ENCODE measurements at regions not wholly inside any gene's neighbourhood (a gene's known extent, or its start where the extent isn't known, plus 50 kb on each side); places are given as distances from the start of the nearest gene placed in this dataset.

GRCh38 chr2:117500721-117501120 is 313.8 kb upstream of the DDX18 start:
- no peak overlapping the region for H3K27ac ChIP-seq (ENCODE audit: insufficient read depth, low read length)
- H2BK15ac ChIP-seq (ENCODE audit: low read depth, low read length), result no peak overlapping the region
- TF ChIP-seq MAFK (IDR thresholded peaks at IDR 0.05; ENCODE audit: low read depth, low read length) (no peak), POLR2A (IDR thresholded peaks at IDR 0.05; ENCODE audit: low read depth, low read length) (no peak), MXI1 (IDR thresholded peaks at IDR 0.05; ENCODE audit: borderline replicate concordance, low read depth, low read length) (no peak), RCOR1 (IDR thresholded peaks at IDR 0.05; ENCODE audit: insufficient replicate concordance, low read length) (no peak), RFX5 (IDR thresholded peaks at IDR 0.05; ENCODE audit: low read depth, low read length) (no peak), CEBPB (IDR thresholded peaks at IDR 0.05; ENCODE audit: low read depth, low read length) (no peak), NFE2L2 (IDR thresholded peaks at IDR 0.05; ENCODE audit: low read depth, low read length) (no peak), BHLHE40 (IDR thresholded peaks at IDR 0.05; ENCODE audit: low read depth, low read length) (no peak), SMC3 (IDR thresholded peaks at IDR 0.05; ENCODE audit: low read depth, low read length) (no peak), RAD21 (IDR thresholded peaks at IDR 0.05; ENCODE audit: low read length) (no peak)
- TF ChIP-seq, protein P1, sequence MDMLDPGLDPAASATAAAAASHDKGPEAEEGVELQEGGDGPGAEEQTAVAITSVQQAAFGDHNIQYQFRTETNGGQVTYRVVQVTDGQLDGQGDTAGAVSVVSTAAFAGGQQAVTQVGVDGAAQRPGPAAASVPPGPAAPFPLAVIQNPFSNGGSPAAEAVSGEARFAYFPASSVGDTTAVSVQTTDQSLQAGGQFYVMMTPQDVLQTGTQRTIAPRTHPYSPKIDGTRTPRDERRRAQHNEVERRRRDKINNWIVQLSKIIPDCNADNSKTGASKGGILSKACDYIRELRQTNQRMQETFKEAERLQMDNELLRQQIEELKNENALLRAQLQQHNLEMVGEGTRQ (IDR thresholded peaks at IDR 0.05; ENCODE audit: low read depth, low read length), result no peak
- TF ChIP-seq, protein P2, sequence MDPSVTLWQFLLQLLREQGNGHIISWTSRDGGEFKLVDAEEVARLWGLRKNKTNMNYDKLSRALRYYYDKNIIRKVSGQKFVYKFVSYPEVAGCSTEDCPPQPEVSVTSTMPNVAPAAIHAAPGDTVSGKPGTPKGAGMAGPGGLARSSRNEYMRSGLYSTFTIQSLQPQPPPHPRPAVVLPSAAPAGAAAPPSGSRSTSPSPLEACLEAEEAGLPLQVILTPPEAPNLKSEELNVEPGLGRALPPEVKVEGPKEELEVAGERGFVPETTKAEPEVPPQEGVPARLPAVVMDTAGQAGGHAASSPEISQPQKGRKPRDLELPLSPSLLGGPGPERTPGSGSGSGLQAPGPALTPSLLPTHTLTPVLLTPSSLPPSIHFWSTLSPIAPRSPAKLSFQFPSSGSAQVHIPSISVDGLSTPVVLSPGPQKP (IDR thresholded peaks at IDR 0.05; ENCODE audit: borderline replicate concordance, low read depth, low read length), result no peak
- TF ChIP-seq, protein P3, sequence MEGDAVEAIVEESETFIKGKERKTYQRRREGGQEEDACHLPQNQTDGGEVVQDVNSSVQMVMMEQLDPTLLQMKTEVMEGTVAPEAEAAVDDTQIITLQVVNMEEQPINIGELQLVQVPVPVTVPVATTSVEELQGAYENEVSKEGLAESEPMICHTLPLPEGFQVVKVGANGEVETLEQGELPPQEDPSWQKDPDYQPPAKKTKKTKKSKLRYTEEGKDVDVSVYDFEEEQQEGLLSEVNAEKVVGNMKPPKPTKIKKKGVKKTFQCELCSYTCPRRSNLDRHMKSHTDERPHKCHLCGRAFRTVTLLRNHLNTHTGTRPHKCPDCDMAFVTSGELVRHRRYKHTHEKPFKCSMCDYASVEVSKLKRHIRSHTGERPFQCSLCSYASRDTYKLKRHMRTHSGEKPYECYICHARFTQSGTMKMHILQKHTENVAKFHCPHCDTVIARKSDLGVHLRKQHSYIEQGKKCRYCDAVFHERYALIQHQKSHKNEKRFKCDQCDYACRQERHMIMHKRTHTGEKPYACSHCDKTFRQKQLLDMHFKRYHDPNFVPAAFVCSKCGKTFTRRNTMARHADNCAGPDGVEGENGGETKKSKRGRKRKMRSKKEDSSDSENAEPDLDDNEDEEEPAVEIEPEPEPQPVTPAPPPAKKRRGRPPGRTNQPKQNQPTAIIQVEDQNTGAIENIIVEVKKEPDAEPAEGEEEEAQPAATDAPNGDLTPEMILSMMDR (conservative IDR thresholded peaks at IDR 0.05; ENCODE audit: low read depth, low read length), result no peak
- no peak overlapping the region for H4K5ac ChIP-seq (ENCODE audit: low read depth, low read length)
- H3K4me3 ChIP-seq (ENCODE audit: insufficient read depth, low read depth, low read length), result no peak overlapping the region
- H3K4me2 ChIP-seq (ENCODE audit: low read depth, low read length), result no peak overlapping the region
- no peak for DNase-seq
- H3K23ac ChIP-seq (ENCODE audit: low read depth, low read length), result no peak overlapping the region
- intact Hi-C loops (cut with micrococcal nuclease) (no loop called here), in situ Hi-C loops (cut with MboI; ENCODE audit: low sequenced_read_pairs) (no loop called here), dilution Hi-C loops (cut with HindIII; ENCODE audit: low sequenced_read_pairs, unreplicated experiment) (no loop called here)
- no peak overlapping the region for H3K14ac ChIP-seq (replicated peaks; ENCODE audit: low read depth, low read length)
- H4K91ac ChIP-seq (ENCODE audit: insufficient read depth, low read depth, low read length), result no peak overlapping the region
- no peaks in the 10 kb centered on the region for H3K9me1 ChIP-seq (ENCODE audit: insufficient read depth, low read length)
- no peak overlapping the region for H2BK120ac ChIP-seq (ENCODE audit: low read depth, low read length)
- H3K79me1 ChIP-seq (ENCODE audit: low read depth in 1 of 2, low read length in 2 of 2), result no peaks in the 10 kb centered on the region
- no peak overlapping the region for H3K9ac ChIP-seq (ENCODE audit: low read depth, low read length)
- no peak overlapping the region for H2BK5ac ChIP-seq (ENCODE audit: low read depth, low read length, poor library complexity, severe bottlenecking)
- H3K56ac ChIP-seq (ENCODE audit: extremely low read depth, insufficient read depth, low read length), result no peak overlapping the region
- no peak overlapping the region for H3K4ac ChIP-seq (ENCODE audit: low read depth, low read length)
- peaks cover 5% of the 10 kb centered on the region; the same call in 1 of the 2 replicates for H3K9me3 ChIP-seq (ENCODE audit: control insufficient read depth, insufficient read depth, low read length)
- H4K8ac ChIP-seq (ENCODE audit: low read depth in 2 of 2, low read length in 2 of 2), result no peak overlapping the region
- ChIA-PET CTCF (no interaction called here), POLR2A (ENCODE audit: unreplicated experiment) (no interaction called here)
- H3K36me3 ChIP-seq (ENCODE audit: control insufficient read depth, insufficient read depth, low read length), result no peaks in the 10 kb centered on the region
- no peaks in the 10 kb centered on the region for H4K20me1 ChIP-seq (ENCODE audit: insufficient read depth, low read length)
- no TSS peak for BruUV-seq (replicated peaks)
- no CpG with 5 or more reads among the region's 3 CpGs for WGBS, 2 experiments (ENCODE audit: extremely low coverage in 2 of 2, insufficient read length in 1 of 2)
- no peak overlapping the region for H2AK9ac ChIP-seq (replicated peaks; ENCODE audit: low read depth, low read length, poor library complexity)
- no peaks in the 10 kb centered on the region for H3K4me1 ChIP-seq (ENCODE audit: control insufficient read depth, insufficient read depth, low read length)
- no peak for ATAC-seq (ENCODE audit: low read depth)
- H2AFZ ChIP-seq (replicated peaks; ENCODE audit: low read length, poor library complexity), result no peak overlapping the region
- no peak overlapping the region for H3K18ac ChIP-seq (ENCODE audit: low read depth, low read length)
- no peaks in the 10 kb centered on the region for H3K27me3 ChIP-seq (ENCODE audit: control insufficient read depth, insufficient read depth, low read length)
- no peak overlapping the region for H2AK5ac ChIP-seq (ENCODE audit: low read depth, low read length)
- no peak overlapping the region for H2BK20ac ChIP-seq (ENCODE audit: low read depth, low read length)
